ENCODE measurements at regions not wholly inside any gene's neighbourhood (a gene's known extent, or its start where the extent isn't known, plus 50 kb on each side); places are given as distances from the start of the nearest gene placed in this dataset.

DNA sequence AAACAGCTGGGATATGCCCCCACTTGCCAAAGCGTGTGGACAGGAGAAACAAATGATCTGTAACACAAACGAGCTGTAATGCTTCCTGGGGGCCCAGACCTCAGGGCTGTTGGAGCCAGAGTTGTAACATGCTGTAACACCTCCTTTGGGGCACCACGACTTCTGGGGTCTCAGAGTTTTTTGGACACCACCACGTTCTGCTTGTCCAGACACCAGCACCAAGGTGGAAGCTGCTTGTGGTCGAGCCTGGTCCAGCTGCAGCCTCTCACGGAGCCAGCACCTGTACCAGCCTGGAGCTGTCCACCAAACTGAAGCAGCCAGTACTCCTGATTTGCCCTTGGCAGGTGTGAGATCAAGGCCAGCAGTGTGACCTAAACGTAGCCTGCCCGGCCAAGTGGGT is 879.4 kb downstream of the SLC6A15 start:
- no peak for TF ChIP-seq POLR2AphosphoS5 (IDR thresholded peaks at IDR 0.05)
- TF ChIP-seq, protein P1, sequence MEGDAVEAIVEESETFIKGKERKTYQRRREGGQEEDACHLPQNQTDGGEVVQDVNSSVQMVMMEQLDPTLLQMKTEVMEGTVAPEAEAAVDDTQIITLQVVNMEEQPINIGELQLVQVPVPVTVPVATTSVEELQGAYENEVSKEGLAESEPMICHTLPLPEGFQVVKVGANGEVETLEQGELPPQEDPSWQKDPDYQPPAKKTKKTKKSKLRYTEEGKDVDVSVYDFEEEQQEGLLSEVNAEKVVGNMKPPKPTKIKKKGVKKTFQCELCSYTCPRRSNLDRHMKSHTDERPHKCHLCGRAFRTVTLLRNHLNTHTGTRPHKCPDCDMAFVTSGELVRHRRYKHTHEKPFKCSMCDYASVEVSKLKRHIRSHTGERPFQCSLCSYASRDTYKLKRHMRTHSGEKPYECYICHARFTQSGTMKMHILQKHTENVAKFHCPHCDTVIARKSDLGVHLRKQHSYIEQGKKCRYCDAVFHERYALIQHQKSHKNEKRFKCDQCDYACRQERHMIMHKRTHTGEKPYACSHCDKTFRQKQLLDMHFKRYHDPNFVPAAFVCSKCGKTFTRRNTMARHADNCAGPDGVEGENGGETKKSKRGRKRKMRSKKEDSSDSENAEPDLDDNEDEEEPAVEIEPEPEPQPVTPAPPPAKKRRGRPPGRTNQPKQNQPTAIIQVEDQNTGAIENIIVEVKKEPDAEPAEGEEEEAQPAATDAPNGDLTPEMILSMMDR (IDR thresholded peaks at IDR 0.05): no peak

All from upper lobe of left lung (tissue), 4 donors.